ENCODE measurements at regions not wholly inside any gene's neighbourhood (a gene's known extent, or its start where the extent isn't known, plus 50 kb on each side); places are given as distances from the start of the nearest gene placed in this dataset.
"Not testable (repeated sequence)": the region's sequence is repeated elsewhere in the genome, so short reads cannot be mapped to it uniquely, and the experiment has no call there.

- no peak for TF ChIP-seq POLR2A (IDR thresholded peaks at IDR 0.05)
- no peak for TF ChIP-seq POLR2AphosphoS5 (IDR thresholded peaks at IDR 0.05)
- TF ChIP-seq EP300 (IDR thresholded peaks at IDR 0.05), result no peak
- TF ChIP-seq, protein P1, sequence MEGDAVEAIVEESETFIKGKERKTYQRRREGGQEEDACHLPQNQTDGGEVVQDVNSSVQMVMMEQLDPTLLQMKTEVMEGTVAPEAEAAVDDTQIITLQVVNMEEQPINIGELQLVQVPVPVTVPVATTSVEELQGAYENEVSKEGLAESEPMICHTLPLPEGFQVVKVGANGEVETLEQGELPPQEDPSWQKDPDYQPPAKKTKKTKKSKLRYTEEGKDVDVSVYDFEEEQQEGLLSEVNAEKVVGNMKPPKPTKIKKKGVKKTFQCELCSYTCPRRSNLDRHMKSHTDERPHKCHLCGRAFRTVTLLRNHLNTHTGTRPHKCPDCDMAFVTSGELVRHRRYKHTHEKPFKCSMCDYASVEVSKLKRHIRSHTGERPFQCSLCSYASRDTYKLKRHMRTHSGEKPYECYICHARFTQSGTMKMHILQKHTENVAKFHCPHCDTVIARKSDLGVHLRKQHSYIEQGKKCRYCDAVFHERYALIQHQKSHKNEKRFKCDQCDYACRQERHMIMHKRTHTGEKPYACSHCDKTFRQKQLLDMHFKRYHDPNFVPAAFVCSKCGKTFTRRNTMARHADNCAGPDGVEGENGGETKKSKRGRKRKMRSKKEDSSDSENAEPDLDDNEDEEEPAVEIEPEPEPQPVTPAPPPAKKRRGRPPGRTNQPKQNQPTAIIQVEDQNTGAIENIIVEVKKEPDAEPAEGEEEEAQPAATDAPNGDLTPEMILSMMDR (IDR thresholded peaks at IDR 0.05), result no peak
- DNase-seq, result no peak
- H3K27me3 ChIP-seq, result no peaks in the 10 kb centered on the region
- no peaks in the 10 kb centered on the region for H3K36me3 ChIP-seq
- no peaks in the 10 kb centered on the region for H3K9me3 ChIP-seq
- no peaks in the 10 kb centered on the region for H3K4me1 ChIP-seq
- ATAC-seq (ENCODE audit: low FRiP score in 2 of 2), result no peak
- H3K4me3 ChIP-seq, result no peak overlapping the region
- H3K27ac ChIP-seq, result no peak overlapping the region
- WGBS, 2 donors, result 36 to 39% methylated on average over 14 of the region's 14 CpGs
Measured at GRCh38 chrX:137747244-137748043, 181.5 kb downstream of the ZIC3 start.

GRCh38 chrX:137748827-137749226 lies 182.9 kb downstream of the ZIC3 start:
- no peak for DNase-seq

GRCh38 chrX:137749246-137749645 lies 183.3 kb downstream of the ZIC3 start:
- DNase-seq, result no peak
- TF ChIP-seq EP300 (IDR thresholded peaks at IDR 0.05) (no peak), POLR2A (IDR thresholded peaks at IDR 0.05) (no peak), POLR2AphosphoS5 (IDR thresholded peaks at IDR 0.05) (no peak)
- TF ChIP-seq, protein P1 (IDR thresholded peaks at IDR 0.05), result no peak
- H3K27me3 ChIP-seq, result no peaks in the 10 kb centered on the region
- no peak overlapping the region for H3K27ac ChIP-seq
- no peaks in the 10 kb centered on the region for H3K36me3 ChIP-seq
- H3K4me3 ChIP-seq, result no peak overlapping the region
- ATAC-seq (ENCODE audit: low FRiP score in 2 of 2), result no peak
- H3K4me1 ChIP-seq, result no peaks in the 10 kb centered on the region
- WGBS, 2 donors, result 14 to 33% methylated on average over 2 to 3 of the region's 3 CpGs
- H3K9me3 ChIP-seq, result no peaks in the 10 kb centered on the region

More at GRCh38 chrX:137748827-137749226, 182.9 kb downstream of the ZIC3 start:
- no peak for ATAC-seq (ENCODE audit: low FRiP score in 2 of 2)
- Histone ChIP-seq H3K4me1 (no peaks in the 10 kb centered on the region), H3K27ac (no peak overlapping the region), H3K4me3 (no peak overlapping the region), H3K9me3 (no peaks in the 10 kb centered on the region), H3K27me3 (no peaks in the 10 kb centered on the region), H3K36me3 (no peaks in the 10 kb centered on the region)
- TF ChIP-seq, protein P1 (IDR thresholded peaks at IDR 0.05), result no peak
- TF ChIP-seq POLR2A (IDR thresholded peaks at IDR 0.05), result no peak
- no peak for TF ChIP-seq EP300 (IDR thresholded peaks at IDR 0.05)
- TF ChIP-seq POLR2AphosphoS5 (IDR thresholded peaks at IDR 0.05), result no peak
- WGBS, 2 donors, result 50 to 51% methylated on average over 7 of the region's 7 CpGs

DNA sequence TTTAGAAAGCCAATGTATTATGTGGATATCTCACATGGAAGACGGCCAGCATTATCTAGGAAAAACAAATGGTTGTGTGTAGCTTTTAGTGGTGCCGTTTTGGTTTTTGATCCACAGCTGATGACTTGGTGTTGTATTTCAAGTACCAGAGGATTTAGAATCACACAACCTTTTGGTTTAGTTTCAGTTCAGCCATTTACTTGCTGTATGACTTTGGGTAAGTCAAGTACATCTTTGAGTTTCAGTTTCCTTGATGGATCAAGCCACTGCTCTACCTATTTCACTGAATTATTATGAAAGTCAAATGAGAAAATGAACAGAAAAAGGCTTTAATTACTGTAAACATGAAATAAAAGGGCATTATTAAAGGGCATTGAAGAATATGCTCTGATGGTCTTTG lies 205.6 kb downstream of the ZIC3 start:
- H3K36me3 ChIP-seq, result no peaks in the 10 kb centered on the region
- peaks cover 0 to 3% (median 0%) of the 10 kb centered on the region in 4 donors for H3K9me3 ChIP-seq
- H3K4me1 ChIP-seq, result no peaks in the 10 kb centered on the region
- 68 to 73% methylated on average over 2 of the region's 2 CpGs for WGBS, 2 donors
- ATAC-seq (ENCODE audit: low FRiP score in 2 of 2), result no peak
- no peaks in the 10 kb centered on the region for H3K27me3 ChIP-seq
- no peak for DNase-seq
- no peak overlapping the region for H3K4me3 ChIP-seq
- TF ChIP-seq, protein P1 (IDR thresholded peaks at IDR 0.05), result no peak
- no peak for TF ChIP-seq EP300 (IDR thresholded peaks at IDR 0.05)
- no peak for TF ChIP-seq POLR2A (IDR thresholded peaks at IDR 0.05)
- TF ChIP-seq POLR2AphosphoS5 (IDR thresholded peaks at IDR 0.05), result no peak
- no peak overlapping the region for H3K27ac ChIP-seq

DNA sequence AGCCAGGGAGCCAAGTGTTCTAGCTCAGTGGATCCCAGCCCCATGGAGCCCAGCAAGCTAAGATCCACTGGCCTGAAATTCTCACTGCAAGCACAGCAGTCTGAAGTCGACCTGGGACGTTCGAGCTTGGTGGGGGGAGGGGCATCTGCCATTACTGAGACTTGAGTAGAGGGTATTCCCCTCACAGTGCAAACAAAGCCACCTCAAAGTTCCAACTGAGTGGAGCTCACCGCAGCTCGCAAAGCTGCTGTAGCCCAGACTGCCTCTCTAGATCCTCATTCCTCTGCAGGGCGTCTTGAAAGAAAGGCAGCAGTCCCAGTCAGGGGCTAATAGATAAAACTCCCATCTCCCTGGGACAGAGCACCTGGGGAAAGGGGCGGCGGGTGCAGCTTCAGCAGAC lies 226.3 kb downstream of the ZIC3 start:
- H3K27me3 ChIP-seq, result no peaks in the 10 kb centered on the region
- no peak overlapping the region for H3K4me3 ChIP-seq
- TF ChIP-seq POLR2A (IDR thresholded peaks at IDR 0.05) (no peak), EP300 (IDR thresholded peaks at IDR 0.05) (no peak), POLR2AphosphoS5 (IDR thresholded peaks at IDR 0.05) (no peak)
- TF ChIP-seq, protein P1 (IDR thresholded peaks at IDR 0.05), result no peak
- no peaks in the 10 kb centered on the region for H3K36me3 ChIP-seq
- H3K4me1 ChIP-seq, result no peaks in the 10 kb centered on the region
- DNase-seq, result no peak
- H3K27ac ChIP-seq, result no peak overlapping the region
- 53% methylated on average over 8 of the region's 8 CpGs; no CpG with 5 or more reads in 1 of the 2 donors for WGBS, 2 donors
- no peak for ATAC-seq (ENCODE audit: low FRiP score in 2 of 2)
- no peaks in the 10 kb centered on the region for H3K9me3 ChIP-seq

DNA sequence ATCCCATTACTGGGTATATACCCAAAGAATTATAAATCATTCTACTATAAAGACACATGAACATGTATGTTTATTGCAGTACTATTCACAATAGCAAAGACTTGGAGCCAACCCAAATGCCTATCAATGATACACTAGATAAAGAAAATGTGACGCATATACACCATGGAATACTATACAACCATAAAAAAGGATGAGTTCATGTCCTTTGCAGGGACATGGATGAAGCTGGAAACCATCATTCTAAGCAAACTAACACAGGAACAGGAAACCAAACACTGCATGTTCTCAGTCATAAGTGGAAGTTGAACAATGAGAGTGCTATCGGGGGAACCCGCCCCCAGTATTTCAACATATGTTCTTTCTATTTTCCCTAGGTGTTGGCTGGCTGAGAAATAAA lies 232.0 kb downstream of the ZIC3 start:
- not testable (repeated sequence) for H3K27ac ChIP-seq; H3K9me3 ChIP-seq; H3K27me3 ChIP-seq; H3K4me1 ChIP-seq; H3K4me3 ChIP-seq; DNase-seq; H3K36me3 ChIP-seq; ATAC-seq (ENCODE audit: low FRiP score in 2 of 2)
- 95 to 97% methylated on average over 3 of the region's 3 CpGs for WGBS, 2 donors
